Heart left ventricle (tissue), 16 donors: ENCODE measurements at regions not wholly inside any gene's neighbourhood (a gene's known extent, or its start where the extent isn't known, plus 50 kb on each side); places are given as distances from the start of the nearest gene placed in this dataset.
A peak's percentile ranks its signal among the peaks of the same experiment; 100 is the strongest.

ENCODE experiments used
- ATAC-seq, 4 donors: fragments of 200-7000 bp; cut with Tn5 transposase; one replicate each; pipeline ENCODE4 v1.9.1; 2020 to 2022; ENCODE audit warnings: moderate library complexity in 4 of 4, mild to moderate bottlenecking in 3 of 4, moderate number of reproducible peaks in 1 of 4
- DNase-seq, 5 donors: peaks; one replicate each; pipeline ENCODE4 v3.0.0-alpha.2; 2020
- H3K27ac ChIP-seq, 12 donors: fragments of 200-600 bp; sonication (generic) in 4 of 12; one replicate each; pipeline versions ENCODE4 v1.5.0 to v1.8.0; 2016 to 2022; ENCODE audit warnings: mild to moderate bottlenecking in 2 of 12
- H3K27me3 ChIP-seq, 9 donors: fragments of 200-600 bp; sonication (generic) in 2 of 9; one replicate each; pipeline versions ENCODE4 v1.5.1 to v1.8.0; 2016 to 2022; ENCODE audit warnings: mild to moderate bottlenecking in 3 of 9
- H3K36me3 ChIP-seq, 9 donors: fragments of 200-600 bp; sonication (generic) in 2 of 9; one replicate each; pipeline versions ENCODE4 v1.5.0 to v1.8.0; 2018 to 2022; ENCODE audit warnings: mild to moderate bottlenecking in 2 of 9
- H3K4me1 ChIP-seq, 12 donors: fragments of 200-600 bp; sonication (generic) in 4 of 12; one replicate each; pipeline versions ENCODE4 v1.5.0 to v1.8.0; 2016 to 2022; ENCODE audit warnings: mild to moderate bottlenecking in 3 of 12
- H3K4me3 ChIP-seq, 12 donors: fragments of 200-600 bp; sonication (generic) in 4 of 12; one replicate each; pipeline versions ENCODE4 v1.5.0 to v1.8.0; 2017 to 2022; ENCODE audit warnings: mild to moderate bottlenecking in 9 of 12, moderate library complexity in 4 of 12
- H3K9me3 ChIP-seq, 12 donors: fragments of 200-600 bp; sonication (generic) in 4 of 12; one replicate each; pipeline versions ENCODE4 v1.5.0 to v1.8.0; 2016 to 2022; ENCODE audit warnings: mild to moderate bottlenecking in 1 of 12
- POLR2A ChIP-seq, 2 donors: fragments of 450-650 bp; IDR thresholded peaks; one replicate each; pipeline ENCODE4 v1.6.1; 2017; ENCODE audit warnings: antibody characterized with exemption in 2 of 2, mild to moderate bottlenecking in 2 of 2, moderate library complexity in 2 of 2
- WGBS, 4 donors: extraction: QIAGEN DNeasy Blood & Tissue Kit in 2 of 4; methylation state at CpG; one replicate each; pipeline versions ENCODE4 v1.1.5 to v1.1.7; 2013 to 2018; 5-methylcytosine and 5-hydroxymethylcytosine counted together
- intact Hi-C, 10 donors: fragments of 100-400 bp; cut with DNase I; formaldehyde crosslinking; loops; one replicate each; pipeline versions ENCODE4 v1.11.1 to v1.14.2; 2022
- TF ChIP-seq, protein P1 (sequence below), 12 donors: fragments of 200-600 bp; sonication (generic) in 4 of 12; IDR thresholded peaks; one replicate each; pipeline versions ENCODE4 v1.5.0 to v1.8.0; 2018 to 2022; ENCODE audit warnings: antibody characterized with exemption in 12 of 12, mild to moderate bottlenecking in 5 of 12
- donor health status: ischemic (EF 13 %, LVEDD 7.1; RV severe dilation, severe dysfunction).
- donor health status: healthy with polysubstance abuse.
- donor health status: DM: no; HTN: yes; CAD: no.
- donor health status: DM: no; HTN: no; CAD: no.
- donor health status: ischemic (EF 25% LVEDD 6.9; RV normal size, moderate dysfunction).
- donor health status: ischemic (EF 25% LVEDD 5.7; RV mildly dilated, moderate dysfunction).
- donor health status: healthy.
- donor health status: DM: yes; HTN: yes; CAD: no.
- donor health status: ischemic (EF 35%, LVEDD 5.7; RV mildly dilated, moderate dysfunction).
- donor health status: nonischemic (EF 11% LVEDD 7.7; RV severe dilation, severe dysfunction).
- donor health status: DM: yes; HTN: yes; CAD: no.
- donor health status: PGD.
- donor health status: ischemic (EF 29% LVEDD 5.4; RV normal size, mild dysfunction).
- donor health status: nonischemic (EF 23%, LVEDD 6.1; RV moderate dilation, normal function).

DNA sequence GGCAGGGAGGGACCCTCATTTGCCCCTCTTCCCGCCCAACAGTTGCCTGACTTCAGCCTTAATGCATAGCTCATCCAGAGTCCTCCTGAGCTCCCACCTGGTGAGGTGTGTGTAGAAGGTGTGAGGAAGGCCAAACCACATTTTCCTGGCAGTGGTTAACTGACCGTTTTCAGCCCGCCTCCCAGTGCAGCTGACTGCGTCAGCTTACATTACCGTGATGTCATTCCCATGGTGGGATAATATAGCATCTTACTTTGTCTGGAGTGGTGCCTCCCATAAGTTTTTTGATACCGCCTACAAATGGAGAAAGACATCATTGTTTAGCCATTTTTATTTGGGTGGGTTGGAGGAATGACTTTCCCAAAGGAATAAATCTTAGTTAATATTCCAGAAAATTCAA is 151.9 kb downstream of the C9orf152 start:
- DNase-seq, result no peak
- 89 to 90% (median 89%) methylated on average over 6 of the region's 6 CpGs for WGBS, 4 donors
- H3K4me1 ChIP-seq, result peaks cover 3 to 66% (median 47%) of the 10 kb centered on the region in 12 donors

DNA sequence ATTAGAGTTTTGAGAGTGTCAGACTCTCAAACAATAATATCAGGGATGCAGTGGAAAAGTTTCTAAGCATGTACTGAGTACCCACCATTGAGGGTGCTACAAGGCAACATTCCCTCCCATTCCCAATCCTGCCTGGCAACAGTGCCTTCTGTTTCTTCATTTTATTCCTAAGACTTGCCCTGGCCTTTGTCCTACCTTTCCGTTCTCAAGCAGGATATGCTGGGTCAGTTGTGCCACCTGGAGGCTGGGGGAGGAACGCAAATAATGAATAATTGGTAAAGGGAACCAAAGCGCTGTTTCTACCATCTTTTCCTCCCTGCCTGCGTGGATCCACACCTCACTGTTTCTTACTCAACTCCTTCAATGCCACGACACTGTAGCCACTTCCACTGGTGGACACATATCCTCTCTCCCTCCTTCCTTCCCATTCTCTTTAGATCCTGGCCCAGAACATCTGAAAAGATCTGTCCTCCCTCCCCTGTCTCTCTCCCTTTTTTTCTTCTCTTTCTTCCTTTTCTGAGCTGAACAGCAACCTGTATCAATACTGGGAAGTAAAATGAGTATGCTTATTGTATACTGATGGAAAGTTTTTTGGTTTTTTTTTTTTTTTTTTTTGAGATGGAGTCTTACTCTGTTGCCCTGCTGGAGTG is 149.5 kb downstream of the C9orf152 start:
- no peaks in the 10 kb centered on the region for H3K27me3 ChIP-seq
- DNase-seq (peak in 1 of 5 donors; percentile 44), ATAC-seq (peak; percentile 48 to 68 (median 62))
- H3K36me3 ChIP-seq, result peaks cover 0 to 23% (median 0%) of the 10 kb centered on the region in 9 donors
- TF ChIP-seq POLR2A (IDR thresholded peaks at IDR 0.05), result no peak
- TF ChIP-seq, protein P1, sequence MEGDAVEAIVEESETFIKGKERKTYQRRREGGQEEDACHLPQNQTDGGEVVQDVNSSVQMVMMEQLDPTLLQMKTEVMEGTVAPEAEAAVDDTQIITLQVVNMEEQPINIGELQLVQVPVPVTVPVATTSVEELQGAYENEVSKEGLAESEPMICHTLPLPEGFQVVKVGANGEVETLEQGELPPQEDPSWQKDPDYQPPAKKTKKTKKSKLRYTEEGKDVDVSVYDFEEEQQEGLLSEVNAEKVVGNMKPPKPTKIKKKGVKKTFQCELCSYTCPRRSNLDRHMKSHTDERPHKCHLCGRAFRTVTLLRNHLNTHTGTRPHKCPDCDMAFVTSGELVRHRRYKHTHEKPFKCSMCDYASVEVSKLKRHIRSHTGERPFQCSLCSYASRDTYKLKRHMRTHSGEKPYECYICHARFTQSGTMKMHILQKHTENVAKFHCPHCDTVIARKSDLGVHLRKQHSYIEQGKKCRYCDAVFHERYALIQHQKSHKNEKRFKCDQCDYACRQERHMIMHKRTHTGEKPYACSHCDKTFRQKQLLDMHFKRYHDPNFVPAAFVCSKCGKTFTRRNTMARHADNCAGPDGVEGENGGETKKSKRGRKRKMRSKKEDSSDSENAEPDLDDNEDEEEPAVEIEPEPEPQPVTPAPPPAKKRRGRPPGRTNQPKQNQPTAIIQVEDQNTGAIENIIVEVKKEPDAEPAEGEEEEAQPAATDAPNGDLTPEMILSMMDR (IDR thresholded peaks at IDR 0.05), result peak; percentile 28 to 66 (median 48)
- peak overlapping the region in 8 of 12 donors; percentile 0 to 55 (median 9) for H3K27ac ChIP-seq
- 44 to 58% (median 54%) methylated on average over 5 of the region's 5 CpGs for WGBS, 4 donors
- H3K4me1 ChIP-seq, result peaks cover 0 to 45% (median 36%) of the 10 kb centered on the region in 12 donors
- H3K9me3 ChIP-seq, result no peaks in the 10 kb centered on the region
- no peak overlapping the region for H3K4me3 ChIP-seq
- intact Hi-C loops, result loop anchor here in 7 of 10 donors (2.0 to 10.0 kb wide), 9 partner anchors 61 to 484 kb away; no protein-coding TSS in a partner anchor

More for the DNA sequence above, 151.9 kb downstream of the C9orf152 start:
- no peaks in the 10 kb centered on the region for H3K27me3 ChIP-seq
- intact Hi-C loops, result loop anchor here in 8 of 10 donors (2.0 to 10.0 kb wide), 9 partner anchors 59 to 481 kb away; no protein-coding TSS in a partner anchor
- no peak overlapping the region for H3K4me3 ChIP-seq
- ATAC-seq, result no peak
- H3K36me3 ChIP-seq, result peaks cover 0 to 9% (median 0%) of the 10 kb centered on the region in 9 donors
- no peak overlapping the region for H3K27ac ChIP-seq
- no peaks in the 10 kb centered on the region for H3K9me3 ChIP-seq
- no peak for TF ChIP-seq POLR2A (IDR thresholded peaks at IDR 0.05)
- TF ChIP-seq, protein P1 (IDR thresholded peaks at IDR 0.05), result no peak

DNA sequence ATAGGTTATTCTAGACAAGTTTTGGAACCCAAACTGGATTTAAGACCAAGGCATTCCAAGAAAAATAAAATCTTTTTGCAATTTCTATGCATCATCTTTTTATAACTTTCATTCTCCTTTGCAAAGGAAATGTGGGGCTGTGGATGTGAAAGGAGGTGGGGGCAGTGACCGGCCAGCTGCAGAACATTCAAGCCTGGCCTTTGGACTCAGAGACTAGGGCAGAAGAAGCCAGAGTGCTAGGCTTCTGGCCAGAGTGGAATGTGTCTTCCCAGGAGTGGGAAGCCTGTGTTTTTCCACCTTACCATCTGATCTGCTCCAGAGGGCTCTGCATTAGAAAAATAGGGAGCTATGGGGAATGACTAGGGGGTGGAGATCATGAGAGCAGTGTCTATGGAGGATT is 148.5 kb downstream of the C9orf152 start:
- H3K27me3 ChIP-seq, result no peaks in the 10 kb centered on the region
- H3K4me3 ChIP-seq, result no peak overlapping the region
- 43 to 57% (median 48%) methylated on average over 1 of the region's 1 CpG for WGBS, 4 donors
- peak overlapping the region in 4 of 12 donors; percentile 14 to 60 (median 20) for H3K27ac ChIP-seq
- TF ChIP-seq, protein P1 (IDR thresholded peaks at IDR 0.05), result no peak
- TF ChIP-seq POLR2A (IDR thresholded peaks at IDR 0.05), result no peak
- H3K4me1 ChIP-seq, result peaks cover 0 to 55% (median 42%) of the 10 kb centered on the region in 12 donors
- H3K9me3 ChIP-seq, result no peaks in the 10 kb centered on the region
- H3K36me3 ChIP-seq, result peaks cover 0 to 22% (median 0%) of the 10 kb centered on the region in 9 donors
- DNase-seq, result peak in 1 of 5 donors; percentile 38
- ATAC-seq, result peak in 3 of 4 donors; percentile 29 to 66 (median 47)
- intact Hi-C loops, result loop anchor here in 7 of 10 donors (2.0 to 10.0 kb wide), 9 partner anchors 62 to 485 kb away; no protein-coding TSS in a partner anchor

DNA sequence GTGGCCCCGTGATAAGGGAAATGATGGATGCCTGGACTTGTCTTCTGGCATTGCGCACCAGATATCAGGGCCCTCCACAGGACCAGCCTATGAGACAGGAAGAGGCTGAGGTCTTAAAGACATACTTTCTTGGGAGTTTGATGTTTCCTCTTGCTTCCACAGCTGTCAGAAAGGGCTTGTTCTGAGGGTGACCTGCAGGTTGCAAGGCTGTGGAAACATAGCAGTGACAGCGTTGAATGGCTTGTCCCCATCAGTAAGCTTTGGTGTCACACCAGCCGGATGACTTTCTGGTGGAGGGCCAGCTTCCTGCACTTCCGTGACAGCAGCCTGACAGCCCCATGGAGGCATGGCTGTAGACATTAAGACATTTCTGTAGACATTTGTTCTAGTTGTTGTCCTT is 143.2 kb downstream of the C9orf152 start:
- no peak for TF ChIP-seq POLR2A (IDR thresholded peaks at IDR 0.05)
- TF ChIP-seq, protein P1 (IDR thresholded peaks at IDR 0.05), result no peak
- Histone ChIP-seq H3K4me3 (no peak overlapping the region), H3K27ac (peak overlapping the region in 4 of 12 donors; percentile 7 to 67 (median 14)), H3K27me3 (no peaks in the 10 kb centered on the region), H3K9me3 (no peaks in the 10 kb centered on the region), H3K36me3 (peaks cover 0 to 18% (median 0%) of the 10 kb centered on the region in 9 donors), H3K4me1 (peaks cover 9 to 71% (median 62%) of the 10 kb centered on the region in 12 donors)
- peak in 3 of 4 donors; percentile 23 to 31 (median 30) for ATAC-seq
- WGBS, 4 donors, result 36 to 45% (median 42%) methylated on average over 5 of the region's 5 CpGs
- intact Hi-C loops, result loop anchor here in 6 of 10 donors (5.0 kb wide), 7 partner anchors 47 to 163 kb away; no protein-coding TSS in a partner anchor
- peak in 3 of 5 donors; percentile 37 to 57 (median 48) for DNase-seq
